HepG2 (cell line): ENCODE measurements at regions not wholly inside any gene's neighbourhood (a gene's known extent, or its start where the extent isn't known, plus 50 kb on each side); places are given as distances from the start of the nearest gene placed in this dataset.

Experiments
- EP300 ChIP-seq, 3 experiments: sonication (generic) in 1 of 3; formaldehyde crosslinking in 1 of 3; IDR thresholded peaks; 2 replicates each; pipeline versions ENCODE4 v1.5.1 to v1.6.1; 2011 to 2020; ENCODE audit warnings: low read depth in 2 of 3, low read length in 2 of 3, borderline replicate concordance in 1 of 3, improper control_type of control experiment in 1 of 3, mild to moderate bottlenecking in 1 of 3, missing genetic modification reagents in 1 of 3, moderate library complexity in 1 of 3
- FOXA1 ChIP-seq, 2 experiments: fragments of 450-650 bp in 1 of 2; sonication (generic) in 1 of 2; formaldehyde crosslinking in 1 of 2; IDR thresholded peaks; 2 replicates each; pipeline versions ENCODE4 v1.4.0 to v1.6.1; 2016 to 2020; ENCODE audit warnings: missing genetic modification reagents in 1 of 2
- HDAC2 ChIP-seq: sonication (generic); formaldehyde crosslinking; IDR thresholded peaks from 2 replicates; pipeline ENCODE4 v1.4.0; 2020; ENCODE audit warnings: missing genetic modification reagents
- HNF4A ChIP-seq: sonication (generic); formaldehyde crosslinking; IDR thresholded peaks from 2 replicates; pipeline ENCODE4 v1.4.0; 2020; ENCODE audit warnings: missing genetic modification reagents
- NCOR1 ChIP-seq: fragments of 200-600 bp; sonication (generic); IDR thresholded peaks from 2 replicates; pipeline ENCODE4 v1.7.0; 2017; ENCODE audit warnings: antibody characterized with exemption, low read length, borderline replicate concordance
- PITX1 ChIP-seq: sonication (generic); formaldehyde crosslinking; IDR thresholded peaks from 2 replicates; pipeline ENCODE4 v1.5.1; 2020; ENCODE audit warnings: mild to moderate bottlenecking, missing genetic modification reagents
- ZFP82 ChIP-seq: sonication (generic); formaldehyde crosslinking; IDR thresholded peaks from 2 replicates; pipeline ENCODE4 v1.5.1; 2020; ENCODE audit warnings: mild to moderate bottlenecking, missing genetic modification reagents, borderline replicate concordance
- ZNF264 ChIP-seq: sonication (generic); formaldehyde crosslinking; IDR thresholded peaks from 2 replicates; pipeline ENCODE4 v1.4.0; 2020; ENCODE audit warnings: missing genetic modification reagents
- ZNF292 ChIP-seq: sonication (generic); formaldehyde crosslinking; IDR thresholded peaks from 2 replicates; pipeline ENCODE4 v1.8.1; 2022; ENCODE audit warnings: mild to moderate bottlenecking, low read depth, missing genetic modification reagents, borderline replicate concordance
- ZNF607 ChIP-seq: sonication (generic); formaldehyde crosslinking; IDR thresholded peaks from 2 replicates; pipeline ENCODE4 v1.5.1; 2020; ENCODE audit warnings: missing genetic modification reagents, mild to moderate bottlenecking, borderline replicate concordance
- ZNF629 ChIP-seq: sonication (generic); formaldehyde crosslinking; conservative IDR thresholded peaks from 2 replicates; pipeline ENCODE4 v1.5.0; 2020; ENCODE audit warnings: missing genetic modification reagents
- ZNF644 ChIP-seq: IDR thresholded peaks from 2 replicates; pipeline ENCODE4 v1.6.1; 2016; ENCODE audit warnings: low read depth
- ZNF652 ChIP-seq: IDR thresholded peaks from 2 replicates; pipeline ENCODE4 v1.6.1; 2016; ENCODE audit warnings: low read depth, borderline replicate concordance
- ZSCAN21 ChIP-seq: sonication (generic); formaldehyde crosslinking; IDR thresholded peaks from 2 replicates; pipeline ENCODE4 v1.8.0; 2022; ENCODE audit warnings: mild to moderate bottlenecking, missing genetic modification reagents, moderate library complexity, borderline replicate concordance
- TF ChIP-seq, protein P1 (sequence below): sonication (generic); formaldehyde crosslinking; IDR thresholded peaks from 2 replicates; pipeline ENCODE4 v1.4.0; 2020; ENCODE audit warnings: missing genetic modification reagents
- TF ChIP-seq, protein P2 (sequence below): sonication (generic); formaldehyde crosslinking; conservative IDR thresholded peaks from 2 replicates; pipeline ENCODE4 v1.8.1; 2023; ENCODE audit warnings: missing genetic modification reagents
- TF ChIP-seq, protein P3 (sequence below): sonication (generic); formaldehyde crosslinking; IDR thresholded peaks from 2 replicates; pipeline ENCODE4 v1.4.0; 2020; ENCODE audit warnings: missing genetic modification reagents
- TF ChIP-seq, protein P4 (sequence below), 2 experiments: IDR thresholded peaks; 2 replicates each; pipeline ENCODE4 v1.6.1; 2011 to 2012; ENCODE audit warnings: low read length in 2 of 2, borderline replicate concordance in 1 of 2, low read depth in 1 of 2, mild to moderate bottlenecking in 1 of 2, moderate library complexity in 1 of 2

DNA sequence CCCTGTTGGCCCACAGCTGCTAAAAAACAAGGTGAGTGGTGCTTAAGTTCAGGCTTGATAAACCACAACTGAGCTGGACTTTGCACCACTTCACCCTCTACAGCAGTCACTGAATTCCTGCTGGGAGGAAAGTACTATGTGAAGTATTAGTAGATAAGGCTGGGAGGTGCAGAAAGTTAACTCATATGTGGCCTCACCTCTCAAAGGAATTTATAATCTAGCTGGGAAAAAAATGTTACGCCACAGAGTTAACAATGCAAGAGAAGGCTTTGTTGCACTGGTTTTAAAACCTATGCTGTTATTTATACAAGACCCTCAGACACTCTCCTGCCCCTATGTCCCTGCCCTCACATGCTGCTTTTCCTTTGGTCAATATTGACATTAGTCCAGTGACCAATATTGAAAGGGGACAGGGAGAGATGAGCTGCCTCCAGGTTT is 60.9 kb downstream of the LIG4 start (continued):
- TF ChIP-seq, protein P1, sequence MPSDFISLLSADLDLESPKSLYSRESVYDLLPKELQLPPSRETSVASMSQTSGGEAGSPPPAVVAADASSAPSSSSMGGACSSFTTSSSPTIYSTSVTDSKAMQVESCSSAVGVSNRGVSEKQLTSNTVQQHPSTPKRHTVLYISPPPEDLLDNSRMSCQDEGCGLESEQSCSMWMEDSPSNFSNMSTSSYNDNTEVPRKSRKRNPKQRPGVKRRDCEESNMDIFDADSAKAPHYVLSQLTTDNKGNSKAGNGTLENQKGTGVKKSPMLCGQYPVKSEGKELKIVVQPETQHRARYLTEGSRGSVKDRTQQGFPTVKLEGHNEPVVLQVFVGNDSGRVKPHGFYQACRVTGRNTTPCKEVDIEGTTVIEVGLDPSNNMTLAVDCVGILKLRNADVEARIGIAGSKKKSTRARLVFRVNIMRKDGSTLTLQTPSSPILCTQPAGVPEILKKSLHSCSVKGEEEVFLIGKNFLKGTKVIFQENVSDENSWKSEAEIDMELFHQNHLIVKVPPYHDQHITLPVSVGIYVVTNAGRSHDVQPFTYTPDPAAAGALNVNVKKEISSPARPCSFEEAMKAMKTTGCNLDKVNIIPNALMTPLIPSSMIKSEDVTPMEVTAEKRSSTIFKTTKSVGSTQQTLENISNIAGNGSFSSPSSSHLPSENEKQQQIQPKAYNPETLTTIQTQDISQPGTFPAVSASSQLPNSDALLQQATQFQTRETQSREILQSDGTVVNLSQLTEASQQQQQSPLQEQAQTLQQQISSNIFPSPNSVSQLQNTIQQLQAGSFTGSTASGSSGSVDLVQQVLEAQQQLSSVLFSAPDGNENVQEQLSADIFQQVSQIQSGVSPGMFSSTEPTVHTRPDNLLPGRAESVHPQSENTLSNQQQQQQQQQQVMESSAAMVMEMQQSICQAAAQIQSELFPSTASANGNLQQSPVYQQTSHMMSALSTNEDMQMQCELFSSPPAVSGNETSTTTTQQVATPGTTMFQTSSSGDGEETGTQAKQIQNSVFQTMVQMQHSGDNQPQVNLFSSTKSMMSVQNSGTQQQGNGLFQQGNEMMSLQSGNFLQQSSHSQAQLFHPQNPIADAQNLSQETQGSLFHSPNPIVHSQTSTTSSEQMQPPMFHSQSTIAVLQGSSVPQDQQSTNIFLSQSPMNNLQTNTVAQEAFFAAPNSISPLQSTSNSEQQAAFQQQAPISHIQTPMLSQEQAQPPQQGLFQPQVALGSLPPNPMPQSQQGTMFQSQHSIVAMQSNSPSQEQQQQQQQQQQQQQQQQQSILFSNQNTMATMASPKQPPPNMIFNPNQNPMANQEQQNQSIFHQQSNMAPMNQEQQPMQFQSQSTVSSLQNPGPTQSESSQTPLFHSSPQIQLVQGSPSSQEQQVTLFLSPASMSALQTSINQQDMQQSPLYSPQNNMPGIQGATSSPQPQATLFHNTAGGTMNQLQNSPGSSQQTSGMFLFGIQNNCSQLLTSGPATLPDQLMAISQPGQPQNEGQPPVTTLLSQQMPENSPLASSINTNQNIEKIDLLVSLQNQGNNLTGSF (CRISPR knock-in tag): no peak
- no peak for TF ChIP-seq ZFP82
- TF ChIP-seq, protein P2, sequence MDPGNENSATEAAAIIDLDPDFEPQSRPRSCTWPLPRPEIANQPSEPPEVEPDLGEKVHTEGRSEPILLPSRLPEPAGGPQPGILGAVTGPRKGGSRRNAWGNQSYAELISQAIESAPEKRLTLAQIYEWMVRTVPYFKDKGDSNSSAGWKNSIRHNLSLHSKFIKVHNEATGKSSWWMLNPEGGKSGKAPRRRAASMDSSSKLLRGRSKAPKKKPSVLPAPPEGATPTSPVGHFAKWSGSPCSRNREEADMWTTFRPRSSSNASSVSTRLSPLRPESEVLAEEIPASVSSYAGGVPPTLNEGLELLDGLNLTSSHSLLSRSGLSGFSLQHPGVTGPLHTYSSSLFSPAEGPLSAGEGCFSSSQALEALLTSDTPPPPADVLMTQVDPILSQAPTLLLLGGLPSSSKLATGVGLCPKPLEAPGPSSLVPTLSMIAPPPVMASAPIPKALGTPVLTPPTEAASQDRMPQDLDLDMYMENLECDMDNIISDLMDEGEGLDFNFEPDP: no peak
- TF ChIP-seq NCOR1: peak; percentile 70; the same call in 1 of the 2 replicates
- TF ChIP-seq ZNF264 (CRISPR knock-in tag): peak; percentile 77
- TF ChIP-seq, protein P3, sequence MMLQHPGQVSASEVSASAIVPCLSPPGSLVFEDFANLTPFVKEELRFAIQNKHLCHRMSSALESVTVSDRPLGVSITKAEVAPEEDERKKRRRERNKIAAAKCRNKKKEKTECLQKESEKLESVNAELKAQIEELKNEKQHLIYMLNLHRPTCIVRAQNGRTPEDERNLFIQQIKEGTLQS (CRISPR knock-in tag): no peak
- TF ChIP-seq FOXA1 (IDR thresholded peaks at IDR 0.05): peak; percentile 83; the same call in 1 of the 2 replicates
- TF ChIP-seq FOXA1 (CRISPR knock-in tag; IDR thresholded peaks at IDR 0.05): peak; percentile 93
- peak in 1 of 2 experiments; percentile 52; a peak in 2 of 4 replicates for TF ChIP-seq EP300 (IDR thresholded peaks at IDR 0.05; ENCODE audit: low read depth in 2 of 2, low read length in 2 of 2)
- no peak for TF ChIP-seq EP300 (CRISPR knock-in tag; IDR thresholded peaks at IDR 0.05; ENCODE audit: borderline replicate concordance)
- peak; percentile 69 for TF ChIP-seq ZNF292 (CRISPR knock-in tag)
- TF ChIP-seq ZSCAN21 (CRISPR knock-in tag): 0 out of 2 replicates have a peak, but pooled peaks have one; percentile 34
- peak; percentile 97 for TF ChIP-seq HNF4A
- peak; percentile 72 for TF ChIP-seq PITX1
- TF ChIP-seq, protein P4, sequence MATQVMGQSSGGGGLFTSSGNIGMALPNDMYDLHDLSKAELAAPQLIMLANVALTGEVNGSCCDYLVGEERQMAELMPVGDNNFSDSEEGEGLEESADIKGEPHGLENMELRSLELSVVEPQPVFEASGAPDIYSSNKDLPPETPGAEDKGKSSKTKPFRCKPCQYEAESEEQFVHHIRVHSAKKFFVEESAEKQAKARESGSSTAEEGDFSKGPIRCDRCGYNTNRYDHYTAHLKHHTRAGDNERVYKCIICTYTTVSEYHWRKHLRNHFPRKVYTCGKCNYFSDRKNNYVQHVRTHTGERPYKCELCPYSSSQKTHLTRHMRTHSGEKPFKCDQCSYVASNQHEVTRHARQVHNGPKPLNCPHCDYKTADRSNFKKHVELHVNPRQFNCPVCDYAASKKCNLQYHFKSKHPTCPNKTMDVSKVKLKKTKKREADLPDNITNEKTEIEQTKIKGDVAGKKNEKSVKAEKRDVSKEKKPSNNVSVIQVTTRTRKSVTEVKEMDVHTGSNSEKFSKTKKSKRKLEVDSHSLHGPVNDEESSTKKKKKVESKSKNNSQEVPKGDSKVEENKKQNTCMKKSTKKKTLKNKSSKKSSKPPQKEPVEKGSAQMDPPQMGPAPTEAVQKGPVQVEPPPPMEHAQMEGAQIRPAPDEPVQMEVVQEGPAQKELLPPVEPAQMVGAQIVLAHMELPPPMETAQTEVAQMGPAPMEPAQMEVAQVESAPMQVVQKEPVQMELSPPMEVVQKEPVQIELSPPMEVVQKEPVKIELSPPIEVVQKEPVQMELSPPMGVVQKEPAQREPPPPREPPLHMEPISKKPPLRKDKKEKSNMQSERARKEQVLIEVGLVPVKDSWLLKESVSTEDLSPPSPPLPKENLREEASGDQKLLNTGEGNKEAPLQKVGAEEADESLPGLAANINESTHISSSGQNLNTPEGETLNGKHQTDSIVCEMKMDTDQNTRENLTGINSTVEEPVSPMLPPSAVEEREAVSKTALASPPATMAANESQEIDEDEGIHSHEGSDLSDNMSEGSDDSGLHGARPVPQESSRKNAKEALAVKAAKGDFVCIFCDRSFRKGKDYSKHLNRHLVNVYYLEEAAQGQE (IDR thresholded peaks at IDR 0.05; ENCODE audit: borderline replicate concordance in 1 of 2, low read depth in 1 of 2, low read length in 2 of 2): peak in 1 of 2 experiments; percentile 29; a peak in 1 of 4 replicates
- TF ChIP-seq HDAC2: peak; percentile 71
- TF ChIP-seq ZNF607 (CRISPR knock-in tag): no peak
- 0 out of 2 replicates have a peak, but pooled peaks have one; percentile 35 for TF ChIP-seq ZNF644 (CRISPR knock-in tag)
- TF ChIP-seq ZNF652 (CRISPR knock-in tag): peak; percentile 89
- peak; percentile 40; the same call in 1 of the 2 replicates for TF ChIP-seq ZNF629
